ENCODE measurements at regions not wholly inside any gene's neighbourhood (a gene's known extent, or its start where the extent isn't known, plus 50 kb on each side); places are given as distances from the start of the nearest gene placed in this dataset.

DNA sequence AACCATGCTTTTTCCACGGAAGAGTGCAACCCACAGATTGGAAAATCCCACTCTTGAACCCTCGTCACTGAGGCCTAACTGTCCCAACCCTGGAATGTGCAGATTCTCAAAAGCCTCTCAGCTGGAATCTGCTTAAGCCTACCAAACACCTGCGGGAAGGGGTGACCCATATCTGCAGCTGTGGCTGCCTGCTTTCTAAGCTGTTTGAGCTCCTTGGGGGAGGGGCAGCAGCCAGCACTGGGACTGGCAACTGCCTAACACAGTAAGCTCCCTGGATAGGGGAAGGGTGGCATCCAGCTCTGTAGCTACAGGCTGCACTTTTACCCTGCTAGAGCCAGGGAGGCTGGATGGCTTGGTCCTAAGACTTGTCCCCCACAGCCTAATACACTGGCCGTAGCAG, 579.6 kb downstream of the COL12A1 start:
- Histone ChIP-seq H3K36me3 (replicated peaks in 1 of 2; ENCODE audit: insufficient read depth in 1 of 2, low read depth in 2 of 2) (no peaks in the 10 kb centered on the region), H3K4me1 (no peaks in the 10 kb centered on the region), H3K27me3 (no peaks in the 10 kb centered on the region), H3K27ac (no peak overlapping the region), H3K4me3 (no peak overlapping the region), H3K9me3 (peaks cover 0 to 13% (median 0%) of the 10 kb centered on the region in 3 donors)
- no peak for TF ChIP-seq POLR2A (IDR thresholded peaks at IDR 0.05)
- TF ChIP-seq, protein P1, sequence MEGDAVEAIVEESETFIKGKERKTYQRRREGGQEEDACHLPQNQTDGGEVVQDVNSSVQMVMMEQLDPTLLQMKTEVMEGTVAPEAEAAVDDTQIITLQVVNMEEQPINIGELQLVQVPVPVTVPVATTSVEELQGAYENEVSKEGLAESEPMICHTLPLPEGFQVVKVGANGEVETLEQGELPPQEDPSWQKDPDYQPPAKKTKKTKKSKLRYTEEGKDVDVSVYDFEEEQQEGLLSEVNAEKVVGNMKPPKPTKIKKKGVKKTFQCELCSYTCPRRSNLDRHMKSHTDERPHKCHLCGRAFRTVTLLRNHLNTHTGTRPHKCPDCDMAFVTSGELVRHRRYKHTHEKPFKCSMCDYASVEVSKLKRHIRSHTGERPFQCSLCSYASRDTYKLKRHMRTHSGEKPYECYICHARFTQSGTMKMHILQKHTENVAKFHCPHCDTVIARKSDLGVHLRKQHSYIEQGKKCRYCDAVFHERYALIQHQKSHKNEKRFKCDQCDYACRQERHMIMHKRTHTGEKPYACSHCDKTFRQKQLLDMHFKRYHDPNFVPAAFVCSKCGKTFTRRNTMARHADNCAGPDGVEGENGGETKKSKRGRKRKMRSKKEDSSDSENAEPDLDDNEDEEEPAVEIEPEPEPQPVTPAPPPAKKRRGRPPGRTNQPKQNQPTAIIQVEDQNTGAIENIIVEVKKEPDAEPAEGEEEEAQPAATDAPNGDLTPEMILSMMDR (IDR thresholded peaks at IDR 0.05): no peak
- ATAC-seq: no peak
- 56 to 61% methylated on average over 3 to 4 of the region's 4 CpGs for WGBS, 2 donors
- intact Hi-C loops (cut with DNase I): no loop called here
- no peak for DNase-seq

DNA sequence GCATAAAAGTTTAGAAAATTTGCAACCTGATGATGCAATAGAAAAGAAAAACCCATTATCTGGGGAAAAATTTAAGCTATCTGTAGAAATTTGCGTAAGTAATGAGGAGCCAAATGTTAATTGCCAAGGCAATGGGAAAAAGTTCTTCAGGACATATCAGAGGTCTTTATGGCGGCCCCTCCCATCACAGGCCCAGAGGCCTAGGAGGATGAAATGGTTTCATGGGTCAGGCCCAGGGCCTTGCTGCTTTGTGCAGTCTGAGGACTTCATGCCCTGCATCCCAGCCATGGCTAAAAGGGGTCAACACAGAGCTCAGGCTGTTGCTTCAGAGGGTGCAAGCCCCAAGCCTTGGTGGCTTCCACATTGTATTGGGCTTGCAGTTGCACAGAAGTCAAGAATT, 582.8 kb downstream of the COL12A1 start:
- Histone ChIP-seq H3K27me3 (no peaks in the 10 kb centered on the region), H3K9me3 (peaks cover 0 to 13% (median 0%) of the 10 kb centered on the region in 3 donors), H3K4me3 (no peak overlapping the region), H3K4me1 (no peaks in the 10 kb centered on the region), H3K27ac (no peak overlapping the region), H3K36me3 (replicated peaks in 1 of 2; ENCODE audit: insufficient read depth in 1 of 2, low read depth in 2 of 2) (no peaks in the 10 kb centered on the region)
- no peak for TF ChIP-seq POLR2A (IDR thresholded peaks at IDR 0.05)
- TF ChIP-seq, protein P1 (IDR thresholded peaks at IDR 0.05): no peak
- 61 to 89% methylated on average over 2 of the region's 2 CpGs for WGBS, 2 donors
- ATAC-seq: no peak
- DNase-seq: no peak
- intact Hi-C loops (cut with DNase I): no loop called here

DNA sequence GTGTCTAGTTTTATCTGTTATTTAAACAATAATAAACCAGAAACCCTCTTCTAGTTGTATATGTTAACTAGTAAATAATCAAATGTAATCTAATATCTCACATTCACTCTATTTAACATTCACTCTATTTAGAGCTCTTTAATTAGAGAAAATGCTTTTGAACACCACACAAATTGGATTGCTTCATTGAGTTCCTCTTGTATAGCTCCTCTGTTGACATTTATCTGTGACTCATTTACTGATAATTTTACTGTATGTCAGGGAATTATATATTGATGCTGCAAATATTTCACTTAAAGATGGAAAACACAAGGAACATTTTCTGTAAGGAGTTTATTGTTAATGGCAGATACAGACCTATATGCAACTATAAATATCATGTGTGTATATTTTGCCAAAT, 594.6 kb downstream of the COL12A1 start:
- H3K36me3 ChIP-seq (replicated peaks in 1 of 2; ENCODE audit: insufficient read depth in 1 of 2, low read depth in 2 of 2): no peaks in the 10 kb centered on the region
- no peak overlapping the region for H3K4me3 ChIP-seq
- no peak for DNase-seq
- intact Hi-C loops (cut with DNase I): no loop called here
- H3K4me1 ChIP-seq: no peaks in the 10 kb centered on the region
- H3K27me3 ChIP-seq: no peaks in the 10 kb centered on the region
- no peaks in the 10 kb centered on the region for H3K9me3 ChIP-seq
- ATAC-seq: no peak
- no peak overlapping the region for H3K27ac ChIP-seq
- no peak for TF ChIP-seq POLR2A (IDR thresholded peaks at IDR 0.05)
- TF ChIP-seq, protein P1 (IDR thresholded peaks at IDR 0.05): no peak

DNA sequence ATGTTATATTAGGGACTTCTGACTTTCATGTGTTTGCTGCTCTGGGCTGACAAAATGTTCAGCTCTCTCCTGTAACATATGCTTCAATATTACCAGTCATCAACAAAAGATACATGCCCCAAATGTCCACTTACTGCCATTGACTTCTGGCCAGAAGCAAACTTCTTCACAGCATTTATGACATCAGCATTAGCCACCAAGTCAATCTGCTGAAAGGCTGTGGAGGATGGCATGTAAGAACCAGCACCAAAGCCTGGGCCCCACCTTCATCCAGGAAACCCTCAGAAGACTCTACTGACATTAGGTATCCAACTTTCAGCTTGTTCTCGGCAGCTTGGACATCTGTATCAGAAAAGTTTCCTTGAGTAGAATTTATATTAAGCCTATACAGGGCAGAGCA, 595.5 kb downstream of the COL12A1 start:
- intact Hi-C loops (cut with DNase I): no loop called here

DNA sequence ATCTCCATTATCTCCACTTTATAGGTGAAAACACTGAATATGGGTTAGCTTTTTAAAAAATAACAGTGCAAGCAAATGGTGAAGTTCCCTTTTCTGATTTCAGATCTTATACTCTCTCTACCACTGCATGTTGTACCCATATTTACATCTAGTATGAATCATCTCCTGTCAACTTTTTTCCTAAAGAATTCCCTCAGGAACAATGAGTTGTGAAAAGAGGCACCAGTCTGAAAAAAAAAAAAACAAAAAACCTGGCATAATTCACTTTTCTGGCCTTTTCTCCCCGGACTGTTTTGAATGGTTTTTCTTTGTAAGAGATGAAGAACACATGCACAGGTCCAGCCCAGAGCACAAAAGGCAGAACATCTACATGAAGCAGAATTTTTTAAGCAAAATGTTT, 596.0 kb downstream of the COL12A1 start:
- Histone ChIP-seq H3K27me3 (no peaks in the 10 kb centered on the region), H3K4me1 (no peaks in the 10 kb centered on the region), H3K9me3 (no peaks in the 10 kb centered on the region), H3K27ac (no peak overlapping the region), H3K4me3 (no peak overlapping the region), H3K36me3 (replicated peaks in 1 of 2; ENCODE audit: insufficient read depth in 1 of 2, low read depth in 2 of 2) (no peaks in the 10 kb centered on the region)
- DNase-seq (no peak), ATAC-seq (no peak)
- TF ChIP-seq POLR2A (IDR thresholded peaks at IDR 0.05): no peak
- 88 to 90% methylated on average over 1 of the region's 1 CpG for WGBS, 2 donors
- intact Hi-C loops (cut with DNase I): no loop called here

More for the DNA sequence above, 595.5 kb downstream of the COL12A1 start:
- Histone ChIP-seq H3K9me3 (no peaks in the 10 kb centered on the region), H3K36me3 (replicated peaks in 1 of 2; ENCODE audit: insufficient read depth in 1 of 2, low read depth in 2 of 2) (no peaks in the 10 kb centered on the region), H3K4me3 (no peak overlapping the region), H3K4me1 (no peaks in the 10 kb centered on the region), H3K27me3 (no peaks in the 10 kb centered on the region), H3K27ac (no peak overlapping the region)
- TF ChIP-seq, protein P1 (IDR thresholded peaks at IDR 0.05): no peak
- no peak for TF ChIP-seq POLR2A (IDR thresholded peaks at IDR 0.05)
- no peak for ATAC-seq
- WGBS, 2 donors: 93 to 100% methylated on average over 1 of the region's 1 CpG
- no peak for DNase-seq
